H9 (cell line): ENCODE measurements at regions not wholly inside any gene's neighbourhood (a gene's known extent, or its start where the extent isn't known, plus 50 kb on each side); places are given as distances from the start of the nearest gene placed in this dataset.

Experiments used
- DNase-seq: peaks from one replicate; pipeline ENCODE4 v3.0.0-alpha.2; 2017
- H2AFZ ChIP-seq: one replicate; pipeline ENCODE4 v1.6.1; 2013; ENCODE audit warnings: mild to moderate bottlenecking, low read length, control low read depth, moderate library complexity
- H2AK5ac ChIP-seq: 2 replicates; pipeline ENCODE4 v1.6.1; 2013; ENCODE audit warnings: low read length, control low read depth, mixed read lengths; ENCODE audit not compliant: insufficient read length
- H2BK120ac ChIP-seq: one replicate; pipeline ENCODE4 v1.6.1; 2013; ENCODE audit warnings: low read depth, mild to moderate bottlenecking, low read length, control low read depth, inconsistent platforms; ENCODE audit not compliant: poor library complexity, severe bottlenecking
- H2BK12ac ChIP-seq: 2 replicates; pipeline ENCODE4 v1.6.1; 2013; ENCODE audit warnings: low read length, control low read depth, mixed read lengths, low read depth; ENCODE audit not compliant: insufficient read length
- H2BK15ac ChIP-seq: 2 replicates; pipeline ENCODE4 v1.6.1; 2013; ENCODE audit warnings: low read depth, low read length, control low read depth
- H2BK20ac ChIP-seq: one replicate; pipeline ENCODE4 v1.6.1; 2013; ENCODE audit warnings: low read depth, mild to moderate bottlenecking, low read length, control low read depth, inconsistent platforms; ENCODE audit not compliant: poor library complexity, severe bottlenecking
- H2BK5ac ChIP-seq: 2 replicates; pipeline ENCODE4 v1.6.1; 2013; ENCODE audit warnings: low read length, control low read depth, mixed read lengths; ENCODE audit not compliant: insufficient read length
- H3K14ac ChIP-seq: 2 replicates; pipeline ENCODE4 v1.6.1; 2013; ENCODE audit warnings: low read length, control low read depth; ENCODE audit not compliant: insufficient read depth
- H3K18ac ChIP-seq: 2 replicates; pipeline ENCODE4 v1.6.1; 2013; ENCODE audit warnings: low read depth, mild to moderate bottlenecking, mixed read lengths, low read length, control low read depth; ENCODE audit not compliant: insufficient read length
- H3K23ac ChIP-seq: 2 replicates; pipeline ENCODE4 v1.6.1; 2013; ENCODE audit warnings: low read length, control low read depth, mixed read lengths, low read depth; ENCODE audit not compliant: insufficient read length
- H3K23me2 ChIP-seq: 2 replicates; pipeline ENCODE4 v1.6.1; 2013; ENCODE audit warnings: low read depth, mild to moderate bottlenecking, mixed read lengths, low read length, control low read depth; ENCODE audit not compliant: insufficient read length, poor library complexity, severe bottlenecking
- H3K27ac ChIP-seq: 2 replicates; pipeline ENCODE4 v1.5.1; 2013; ENCODE audit warnings: low read length, control low read depth, mixed read lengths, low read depth; ENCODE audit not compliant: insufficient read length
- H3K27me3 ChIP-seq: 2 replicates; pipeline ENCODE4 v1.6.1; 2013; ENCODE audit warnings: low read length, control low read depth, inconsistent platforms; ENCODE audit not compliant: insufficient read depth
- H3K4ac ChIP-seq: 2 replicates; pipeline ENCODE4 v1.6.1; 2013; ENCODE audit warnings: low read depth, mild to moderate bottlenecking, control low read depth, inconsistent platforms, low read length, moderate library complexity
- H3K4me1 ChIP-seq: 2 replicates; pipeline ENCODE4 v1.6.1; 2013; ENCODE audit warnings: low read length, control low read depth, inconsistent platforms; ENCODE audit not compliant: insufficient read depth
- H3K4me2 ChIP-seq: 2 replicates; pipeline ENCODE4 v1.6.1; 2013; ENCODE audit warnings: low read length, control low read depth, mixed read lengths; ENCODE audit not compliant: insufficient read length, insufficient read depth
- H3K56ac ChIP-seq: 2 replicates; pipeline ENCODE4 v1.6.1; 2013; ENCODE audit warnings: low read depth, mild to moderate bottlenecking, mixed read lengths, low read length, control low read depth; ENCODE audit not compliant: insufficient read length
- H3K79me1 ChIP-seq: 2 replicates; pipeline ENCODE4 v1.6.1; 2013; ENCODE audit warnings: low read depth, mild to moderate bottlenecking, moderate library complexity, low read length, control low read depth, inconsistent platforms; ENCODE audit not compliant: insufficient read depth, poor library complexity, severe bottlenecking
- H3K79me2 ChIP-seq: 2 replicates; pipeline ENCODE4 v1.6.1; 2013; ENCODE audit warnings: low read length, control low read depth, inconsistent platforms; ENCODE audit not compliant: insufficient read depth
- H3K9ac ChIP-seq: 2 replicates; pipeline ENCODE4 v1.6.1; 2013; ENCODE audit warnings: low read length, control low read depth, mixed read lengths; ENCODE audit not compliant: insufficient read length; ENCODE audit errors: extremely low read depth
- H3K9me3 ChIP-seq: one replicate; pipeline ENCODE4 v1.6.1; 2013; ENCODE audit warnings: low read depth, low read length, inconsistent platforms; ENCODE audit not compliant: control insufficient read depth
- H3T11ph ChIP-seq: one replicate; pipeline ENCODE4 v1.6.1; 2013; ENCODE audit warnings: mild to moderate bottlenecking, low read length, control low read depth, inconsistent platforms
- H4K20me1 ChIP-seq: one replicate; pipeline ENCODE4 v1.6.1; 2013; ENCODE audit not compliant: control insufficient read depth, insufficient read length, insufficient read depth
- H4K5ac ChIP-seq: 2 replicates; pipeline ENCODE4 v1.6.1; 2013; ENCODE audit warnings: low read depth, mild to moderate bottlenecking, mixed read lengths, low read length, control low read depth; ENCODE audit not compliant: insufficient read length
- H4K8ac ChIP-seq: replicated peaks from 2 replicates; pipeline ENCODE4 v1.6.1; 2013; ENCODE audit warnings: low read length, control low read depth, mixed read lengths, low read depth; ENCODE audit not compliant: insufficient read length
- H4K91ac ChIP-seq: 2 replicates; pipeline ENCODE4 v1.6.1; 2013; ENCODE audit warnings: low read depth, mild to moderate bottlenecking, moderate library complexity, mixed read lengths, low read length, control low read depth; ENCODE audit not compliant: insufficient read length
- H3K27ac Mint-ChIP-seq, 3 experiments: 2 replicates in 2 of 3; 3 replicates in 1 of 3; pipeline ENCODE4 v1.8.0; 2020 to 2021; ENCODE audit warnings: mixed read lengths in 3 of 3, mild to moderate bottlenecking in 1 of 3, moderate library complexity in 1 of 3
- H3K27me3 Mint-ChIP-seq: 2 replicates; pipeline ENCODE4 v1.8.0; 2021; ENCODE audit warnings: low read depth, mild to moderate bottlenecking, moderate library complexity, mixed read lengths
- H3K36me3 Mint-ChIP-seq, 3 experiments: 2 replicates in 2 of 3; 3 replicates in 1 of 3; pipeline ENCODE4 v1.8.0; 2020 to 2021; ENCODE audit warnings: low read depth in 3 of 3, mixed read lengths in 3 of 3; ENCODE audit not compliant: insufficient read depth in 1 of 3
- H3K4me1 Mint-ChIP-seq, 2 experiments: 2 replicates each; pipeline ENCODE4 v1.8.0; 2020; ENCODE audit warnings: mixed read lengths in 2 of 2
- H3K4me3 Mint-ChIP-seq, 2 experiments: 2 replicates in 1 of 2; 3 replicates in 1 of 2; pipeline ENCODE4 v1.8.0; 2020 to 2021; ENCODE audit warnings: mild to moderate bottlenecking in 2 of 2, mixed read lengths in 2 of 2, moderate library complexity in 1 of 2
- H3K9me3 Mint-ChIP-seq, 2 experiments: 2 replicates in 1 of 2; 3 replicates in 1 of 2; pipeline ENCODE4 v1.8.0; 2020; ENCODE audit warnings: mild to moderate bottlenecking in 2 of 2, mixed read lengths in 2 of 2, moderate library complexity in 1 of 2
- CTCF ChIP-seq: fragments of 200-600 bp; sonication (generic); conservative IDR thresholded peaks from 3 replicates; pipeline ENCODE4 v1.8.0; 2021; ENCODE audit warnings: antibody characterized with exemption, mild to moderate bottlenecking
- WGBS: extraction: QIAGEN DNeasy Blood & Tissue Kit; methylation state at CpG from one replicate; pipeline ENCODE4 v1.1.7; 2013; ENCODE audit warnings: missing lambda C conversion rate, low lambda C conversion rate, mixed read lengths; ENCODE audit not compliant: insufficient read length; ENCODE audit errors: extremely low coverage; 5-methylcytosine and 5-hydroxymethylcytosine counted together

DNA sequence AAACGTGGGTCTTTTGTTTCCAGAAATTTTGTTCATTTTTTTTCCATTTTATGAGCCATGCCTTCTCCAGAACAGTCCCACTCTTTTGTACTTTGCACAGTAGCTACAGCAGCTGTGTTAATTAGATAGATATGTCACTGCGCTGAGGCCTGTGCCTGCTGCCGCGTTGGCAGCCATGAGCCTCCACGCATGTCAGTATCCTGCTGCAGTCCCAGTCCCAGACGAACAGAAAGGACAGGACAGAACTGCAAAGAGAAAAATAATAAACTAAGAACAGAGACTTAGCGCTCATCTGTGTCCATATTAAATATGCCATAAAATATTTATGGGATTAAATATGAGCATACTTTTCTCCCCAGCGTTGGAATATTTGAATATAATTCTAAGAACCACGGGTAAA, 442.4 kb upstream of the RARB start:
- no CpG with 5 or more reads among the region's 9 CpGs for WGBS
- no peak overlapping the region for H2BK5ac ChIP-seq

More for the DNA sequence above, 442.4 kb upstream of the RARB start:
- Histone ChIP-seq H2BK12ac (no peak overlapping the region), H3K14ac (no peak overlapping the region), H2BK15ac (no peak overlapping the region), H3K23me2 (no peaks in the 10 kb centered on the region), H3T11ph (no peak overlapping the region), H3K9ac (no peak overlapping the region), H4K20me1 (no peaks in the 10 kb centered on the region), H3K18ac (no peak overlapping the region), H4K8ac (no peak overlapping the region), H4K91ac (no peak overlapping the region), H3K4me2 (no peak overlapping the region), H3K27ac (no peak overlapping the region), H3K4ac (no peak overlapping the region), H3K27me3 (no peaks in the 10 kb centered on the region), H3K56ac (no peak overlapping the region), H2AFZ (no peak overlapping the region), H2BK20ac (no peak overlapping the region), H3K79me1 (no peaks in the 10 kb centered on the region), H2BK120ac (no peak overlapping the region), H3K23ac (no peak overlapping the region), H2AK5ac (no peak overlapping the region), H3K9me3 (no peaks in the 10 kb centered on the region), H4K5ac (no peak overlapping the region), H3K79me2 (no peaks in the 10 kb centered on the region), H3K4me1 (no peaks in the 10 kb centered on the region)
- no peak for TF ChIP-seq CTCF
- peaks cover 4% of the 10 kb centered on the region in 2 experiments; a peak in 1 of 4 replicates for H3K4me1 Mint-ChIP-seq
- no peak for DNase-seq
- no peaks in the 10 kb centered on the region for H3K27me3 Mint-ChIP-seq
- H3K27ac Mint-ChIP-seq = no peak overlapping the region
- H3K9me3 Mint-ChIP-seq = no peaks in the 10 kb centered on the region; a peak in 1 of 5 replicates
- no peaks in the 10 kb centered on the region; a peak in 1 of 7 replicates for H3K36me3 Mint-ChIP-seq
- no peak overlapping the region for H3K4me3 Mint-ChIP-seq
